ENCODE measurements at regions not wholly inside any gene's neighbourhood (a gene's known extent, or its start where the extent isn't known, plus 50 kb on each side); places are given as distances from the start of the nearest gene placed in this dataset.

DNA sequence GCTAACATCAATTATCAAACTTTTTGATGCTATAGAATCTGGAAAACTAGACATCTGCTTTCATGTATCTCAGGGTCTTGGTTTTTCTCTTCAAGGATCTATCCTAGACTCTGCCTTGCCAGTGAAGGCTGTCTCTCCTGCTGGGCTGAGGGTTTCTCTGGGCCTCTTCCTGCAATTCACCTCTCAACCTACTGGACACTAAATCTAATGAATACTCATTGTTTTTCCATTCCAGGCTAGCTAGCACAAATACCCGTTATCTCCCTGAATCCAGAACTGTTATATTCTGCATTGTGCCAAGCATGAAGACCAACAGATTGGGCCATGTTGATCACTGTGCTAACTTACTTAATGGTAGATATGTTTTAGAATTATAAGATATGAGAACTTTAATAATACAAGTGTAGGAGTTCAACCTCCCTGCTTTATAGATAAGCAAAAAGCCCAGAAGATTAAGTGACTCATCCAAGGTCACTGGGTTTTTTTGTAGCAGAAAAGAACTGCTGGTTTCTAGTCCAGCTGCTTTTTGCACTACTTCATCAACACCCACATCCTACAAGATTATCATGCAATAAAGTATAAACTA is 56.5 kb upstream of the RNF38 start:
- TF ChIP-seq, protein P1, sequence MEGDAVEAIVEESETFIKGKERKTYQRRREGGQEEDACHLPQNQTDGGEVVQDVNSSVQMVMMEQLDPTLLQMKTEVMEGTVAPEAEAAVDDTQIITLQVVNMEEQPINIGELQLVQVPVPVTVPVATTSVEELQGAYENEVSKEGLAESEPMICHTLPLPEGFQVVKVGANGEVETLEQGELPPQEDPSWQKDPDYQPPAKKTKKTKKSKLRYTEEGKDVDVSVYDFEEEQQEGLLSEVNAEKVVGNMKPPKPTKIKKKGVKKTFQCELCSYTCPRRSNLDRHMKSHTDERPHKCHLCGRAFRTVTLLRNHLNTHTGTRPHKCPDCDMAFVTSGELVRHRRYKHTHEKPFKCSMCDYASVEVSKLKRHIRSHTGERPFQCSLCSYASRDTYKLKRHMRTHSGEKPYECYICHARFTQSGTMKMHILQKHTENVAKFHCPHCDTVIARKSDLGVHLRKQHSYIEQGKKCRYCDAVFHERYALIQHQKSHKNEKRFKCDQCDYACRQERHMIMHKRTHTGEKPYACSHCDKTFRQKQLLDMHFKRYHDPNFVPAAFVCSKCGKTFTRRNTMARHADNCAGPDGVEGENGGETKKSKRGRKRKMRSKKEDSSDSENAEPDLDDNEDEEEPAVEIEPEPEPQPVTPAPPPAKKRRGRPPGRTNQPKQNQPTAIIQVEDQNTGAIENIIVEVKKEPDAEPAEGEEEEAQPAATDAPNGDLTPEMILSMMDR (IDR thresholded peaks at IDR 0.05; ENCODE audit: poor library complexity): no peak
- TF ChIP-seq EZH2phosphoT487 (IDR thresholded peaks at IDR 0.05; ENCODE audit: low read depth, severe bottlenecking, unreplicated experiment): no peak
